Neuron (in vitro differentiated cells): ENCODE measurements at regions not wholly inside any gene's neighbourhood (a gene's known extent, or its start where the extent isn't known, plus 50 kb on each side); places are given as distances from the start of the nearest gene placed in this dataset.
"Not testable (repeated sequence)": the region's sequence is repeated elsewhere in the genome, so short reads cannot be mapped to it uniquely, and the experiment has no call there.

ENCODE experiments used
- H2AFZ ChIP-seq: one replicate; pipeline ENCODE4 v1.6.1; 2013; ENCODE audit warnings: low read depth, mild to moderate bottlenecking, inconsistent platforms, low read length, moderate library complexity
- H3K27me3 ChIP-seq: one replicate; pipeline ENCODE4 v1.6.1; 2013; ENCODE audit warnings: low read length; ENCODE audit not compliant: insufficient read depth
- H3K36me3 ChIP-seq: one replicate; pipeline ENCODE4 v1.6.1; 2013; ENCODE audit warnings: low read length; ENCODE audit not compliant: insufficient read depth
- H3K4me1 ChIP-seq: one replicate; pipeline ENCODE4 v1.6.1; 2013; ENCODE audit warnings: low read length; ENCODE audit not compliant: insufficient read depth
- H3K4me3 ChIP-seq: 2 replicates; pipeline ENCODE4 v1.5.1; 2013; ENCODE audit warnings: mild to moderate bottlenecking, low read length, moderate library complexity
- H3K9me3 ChIP-seq: one replicate; pipeline ENCODE4 v1.6.1; 2013; ENCODE audit warnings: low read length

- no peaks in the 10 kb centered on the region for H3K36me3 ChIP-seq
- no peak overlapping the region for H3K4me3 ChIP-seq
- H3K9me3 ChIP-seq: no peaks in the 10 kb centered on the region
- H2AFZ ChIP-seq: no peak overlapping the region
- H3K27me3 ChIP-seq: no peaks in the 10 kb centered on the region
- H3K4me1 ChIP-seq: peaks cover 2% of the 10 kb centered on the region
Observed at GRCh38 chr17:54348234-54348633, 525.5 kb downstream of the KIF2B start.

GRCh38 chr17:54353789-54354525 is 531.2 kb downstream of the KIF2B start:
- Histone ChIP-seq H3K4me3 (no peak overlapping the region), H3K4me1 (no peaks in the 10 kb centered on the region), H3K9me3 (no peaks in the 10 kb centered on the region), H2AFZ (no peak overlapping the region), H3K36me3 (no peaks in the 10 kb centered on the region), H3K27me3 (no peaks in the 10 kb centered on the region)

GRCh38 chr17:54361073-54361472 is 538.3 kb downstream of the KIF2B start:
- H3K4me1 ChIP-seq, H3K27me3 ChIP-seq, H2AFZ ChIP-seq, H3K36me3 ChIP-seq, H3K9me3 ChIP-seq, H3K4me3 ChIP-seq: not testable (repeated sequence)

- no peaks in the 10 kb centered on the region for H3K36me3 ChIP-seq
- H3K4me3 ChIP-seq: no peak overlapping the region
- no peaks in the 10 kb centered on the region for H3K9me3 ChIP-seq
- no peaks in the 10 kb centered on the region for H3K27me3 ChIP-seq
- no peak overlapping the region for H2AFZ ChIP-seq
- peaks cover 18% of the 10 kb centered on the region for H3K4me1 ChIP-seq
Observed at GRCh38 chr17:54368906-54369305, 531.7 kb upstream of the TOM1L1 start.

GRCh38 chr17:54372069-54372749 is 528.4 kb upstream of the TOM1L1 start:
- Histone ChIP-seq H2AFZ (peak overlapping the region; percentile 84), H3K9me3 (no peaks in the 10 kb centered on the region), H3K27me3 (no peaks in the 10 kb centered on the region), H3K36me3 (no peaks in the 10 kb centered on the region), H3K4me1 (peaks cover 20% of the 10 kb centered on the region), H3K4me3 (peak overlapping the region; percentile 16)

- no peak overlapping the region for H3K4me3 ChIP-seq
- H3K4me1 ChIP-seq: peaks cover 20% of the 10 kb centered on the region
- H3K9me3 ChIP-seq: no peaks in the 10 kb centered on the region
- H2AFZ ChIP-seq: no peak overlapping the region
- no peaks in the 10 kb centered on the region for H3K36me3 ChIP-seq
- H3K27me3 ChIP-seq: no peaks in the 10 kb centered on the region
Observed at GRCh38 chr17:54373970-54374369, 526.7 kb upstream of the TOM1L1 start.

- not testable (repeated sequence) for H3K27me3 ChIP-seq, H2AFZ ChIP-seq, H3K36me3 ChIP-seq, H3K9me3 ChIP-seq, H3K4me3 ChIP-seq
- H3K4me1 ChIP-seq: peaks cover 19% of the 10 kb centered on the region
Observed at GRCh38 chr17:54376409-54376808, 524.2 kb upstream of the TOM1L1 start.

- H3K9me3 ChIP-seq: no peaks in the 10 kb centered on the region
- H3K4me1 ChIP-seq: no peaks in the 10 kb centered on the region
- H2AFZ ChIP-seq: no peak overlapping the region
- no peaks in the 10 kb centered on the region for H3K36me3 ChIP-seq
- no peak overlapping the region for H3K4me3 ChIP-seq
- no peaks in the 10 kb centered on the region for H3K27me3 ChIP-seq
Observed at GRCh38 chr17:54381482-54381881, 519.2 kb upstream of the TOM1L1 start.

- Histone ChIP-seq H3K36me3 (no peaks in the 10 kb centered on the region), H3K4me3 (no peak overlapping the region), H3K4me1 (no peaks in the 10 kb centered on the region), H3K27me3 (no peaks in the 10 kb centered on the region), H3K9me3 (no peaks in the 10 kb centered on the region), H2AFZ (no peak overlapping the region)
Observed at GRCh38 chr17:54404259-54404658, 496.4 kb upstream of the TOM1L1 start.

GRCh38 chr17:54405826-54406225 is 494.8 kb upstream of the TOM1L1 start:
- Histone ChIP-seq H2AFZ (no peak overlapping the region), H3K36me3 (no peaks in the 10 kb centered on the region), H3K27me3 (no peaks in the 10 kb centered on the region), H3K4me1 (no peaks in the 10 kb centered on the region), H3K9me3 (no peaks in the 10 kb centered on the region), H3K4me3 (no peak overlapping the region)

GRCh38 chr17:54408731-54409130 is 491.9 kb upstream of the TOM1L1 start:
- Histone ChIP-seq H2AFZ (no peak overlapping the region), H3K36me3 (no peaks in the 10 kb centered on the region), H3K9me3 (no peaks in the 10 kb centered on the region)

GRCh38 chr17:54418467-54418866 is 482.2 kb upstream of the TOM1L1 start:
- no peak overlapping the region for H2AFZ ChIP-seq
- H3K4me1 ChIP-seq: no peaks in the 10 kb centered on the region
- no peaks in the 10 kb centered on the region for H3K36me3 ChIP-seq
- no peak overlapping the region for H3K4me3 ChIP-seq
- H3K27me3 ChIP-seq: no peaks in the 10 kb centered on the region
- no peaks in the 10 kb centered on the region for H3K9me3 ChIP-seq

More at GRCh38 chr17:54408731-54409130, 491.9 kb upstream of the TOM1L1 start:
- Histone ChIP-seq H3K27me3 (no peaks in the 10 kb centered on the region), H3K4me1 (no peaks in the 10 kb centered on the region), H3K4me3 (no peak overlapping the region)

GRCh38 chr17:54425671-54426070 is 475.0 kb upstream of the TOM1L1 start:
- no peak overlapping the region for H2AFZ ChIP-seq
- H3K9me3 ChIP-seq: no peaks in the 10 kb centered on the region
- no peaks in the 10 kb centered on the region for H3K36me3 ChIP-seq
- no peaks in the 10 kb centered on the region for H3K27me3 ChIP-seq
- no peaks in the 10 kb centered on the region for H3K4me1 ChIP-seq
- H3K4me3 ChIP-seq: no peak overlapping the region
